CD4-positive, alpha-beta T cell (primary cell): ENCODE measurements at regions not wholly inside any gene's neighbourhood (a gene's known extent, or its start where the extent isn't known, plus 50 kb on each side); places are given as distances from the start of the nearest gene placed in this dataset.

ENCODE experiments used
- ATAC-seq: fragments of 200-7000 bp; cut with Tn5 transposase; one replicate; pipeline ENCODE4 v1.10.0; 2022; ENCODE audit warnings: mild to moderate bottlenecking; ENCODE audit not compliant: poor library complexity
- CTCF ChIA-PET: fragments of 350-600 bp; sonication (Branson Sonifier 250); formaldehyde crosslinking; loops from one replicate; lab custom pipeline; 2021; ENCODE audit warnings: antibody characterized with exemption, inconsistent platforms; lab: Charles Lee
- POLR2A ChIA-PET: fragments of 350-600 bp; sonication (Branson Sonifier 250); formaldehyde crosslinking; loops from one replicate; lab custom pipeline; 2021; ENCODE audit warnings: antibody characterized with exemption, inconsistent platforms; lab: Charles Lee
- DNase-seq, 14 experiments: peaks; one replicate each; pipeline ENCODE4 v3.0.0-alpha.2; 2013 to 2020; ENCODE audit warnings: mixed read lengths in 2 of 14
- H3K27ac ChIP-seq, 2 donors: one replicate each; pipeline versions ENCODE4 v1.5.1 to v1.7.0; 2013; ENCODE audit warnings: low read length in 2 of 2, low read depth in 1 of 2, mild to moderate bottlenecking in 1 of 2
- H3K27me3 ChIP-seq, 2 experiments: 1 replicate in 1 of 2; 2 replicates in 1 of 2; pipeline versions ENCODE4 v1.6.1 to v1.7.0; 2013; ENCODE audit warnings: low read length in 2 of 2, control low read depth in 1 of 2, mild to moderate bottlenecking in 1 of 2, moderate library complexity in 1 of 2; ENCODE audit not compliant: insufficient read depth in 2 of 2, control insufficient read depth in 1 of 2
- H3K36me3 ChIP-seq: one replicate; pipeline ENCODE4 v1.6.1; 2013; ENCODE audit warnings: low read length, control low read depth; ENCODE audit not compliant: insufficient read depth
- H3K4me1 ChIP-seq: one replicate; pipeline ENCODE4 v1.6.1; 2013; ENCODE audit warnings: low read length, control low read depth; ENCODE audit not compliant: insufficient read depth
- H3K4me3 ChIP-seq: one replicate; pipeline ENCODE4 v1.5.1; 2013; ENCODE audit warnings: mild to moderate bottlenecking, low read length, moderate library complexity
- H3K9me3 ChIP-seq, 2 experiments: 1 replicate in 1 of 2; 2 replicates in 1 of 2; pipeline versions ENCODE4 v1.6.1 to v1.7.0; 2013; ENCODE audit warnings: low read length in 2 of 2, mild to moderate bottlenecking in 2 of 2, control low read depth in 1 of 2, moderate library complexity in 1 of 2; ENCODE audit not compliant: control insufficient read depth in 1 of 2, insufficient read depth in 1 of 2
- H3K27ac Mint-ChIP-seq: one replicate; pipeline ENCODE4 v1.8.0; 2020; ENCODE audit warnings: mixed read lengths
- H3K27me3 Mint-ChIP-seq: one replicate; pipeline ENCODE4 v1.8.0; 2021; ENCODE audit warnings: mixed read lengths
- H3K36me3 Mint-ChIP-seq: one replicate; pipeline ENCODE4 v1.8.0; 2021; ENCODE audit warnings: low read depth, mixed read lengths
- H3K4me1 Mint-ChIP-seq: one replicate; pipeline ENCODE4 v1.8.0; 2021; ENCODE audit warnings: low read depth, mixed read lengths
- H3K4me3 Mint-ChIP-seq: one replicate; pipeline ENCODE4 v1.8.0; 2020; ENCODE audit warnings: mild to moderate bottlenecking, mixed read lengths
- H3K9me3 Mint-ChIP-seq: one replicate; pipeline ENCODE4 v1.8.0; 2020; ENCODE audit warnings: mixed read lengths
- CTCF ChIP-seq: fragments of 200-600 bp; IDR thresholded peaks from one replicate; pipeline ENCODE4 v1.8.0; 2022; ENCODE audit warnings: antibody characterized with exemption, mild to moderate bottlenecking
- intact Hi-C, 2 experiments: fragments of 100-400 bp; cut with DNase I in 1 of 2; cut with micrococcal nuclease in 1 of 2; formaldehyde crosslinking; loops; one replicate each; pipeline versions ENCODE4 v1.15.1 to v1.9.0; 2023 to 2025; cut with DNase I, micrococcal nuclease

- ChIA-PET POLR2A (no interaction called here), CTCF (no interaction called here)
- Histone ChIP-seq H3K4me1 (no peaks in the 10 kb centered on the region), H3K9me3 (peaks cover 0 to 21% of the 10 kb centered on the region in 2 experiments), H3K4me3 (no peak overlapping the region), H3K36me3 (no peaks in the 10 kb centered on the region), H3K27me3 (no peaks in the 10 kb centered on the region), H3K27ac (no peak overlapping the region)
- no peak for TF ChIP-seq CTCF
- Mint-ChIP-seq H3K4me1 (no peaks in the 10 kb centered on the region), H3K36me3 (no peaks in the 10 kb centered on the region), H3K4me3 (no peak overlapping the region), H3K9me3 (peaks cover 5% of the 10 kb centered on the region), H3K27me3 (peaks cover 35% of the 10 kb centered on the region), H3K27ac (no peak overlapping the region)
- intact Hi-C loops: no loop called here
- no peak for ATAC-seq
- DNase-seq: no peak
Measured at GRCh38 chr6:165807249-165807960, 144.4 kb upstream of the PDE10A start.

GRCh38 chr6:165806126-165806810 is 143.2 kb upstream of the PDE10A start:
- Mint-ChIP-seq H3K27ac (no peak overlapping the region), H3K36me3 (no peaks in the 10 kb centered on the region), H3K27me3 (peaks cover 35% of the 10 kb centered on the region), H3K4me1 (no peaks in the 10 kb centered on the region), H3K9me3 (peaks cover 5% of the 10 kb centered on the region), H3K4me3 (no peak overlapping the region)
- H3K4me3 ChIP-seq: no peak overlapping the region
- CTCF ChIA-PET: no interaction called here
- no peaks in the 10 kb centered on the region for H3K36me3 ChIP-seq
- no peak for TF ChIP-seq CTCF
- ATAC-seq: no peak
- DNase-seq: no peak
- H3K9me3 ChIP-seq: peaks cover 0 to 21% of the 10 kb centered on the region in 2 experiments
- no peak overlapping the region for H3K27ac ChIP-seq
- POLR2A ChIA-PET: no interaction called here
- H3K4me1 ChIP-seq: no peaks in the 10 kb centered on the region
- intact Hi-C loops: no loop called here
- H3K27me3 ChIP-seq: no peaks in the 10 kb centered on the region

GRCh38 chr6:165805636-165806035 is 142.6 kb upstream of the PDE10A start:
- Histone ChIP-seq H3K9me3 (peaks cover 0 to 21% of the 10 kb centered on the region in 2 experiments), H3K36me3 (no peaks in the 10 kb centered on the region), H3K27me3 (no peaks in the 10 kb centered on the region), H3K4me3 (no peak overlapping the region), H3K4me1 (no peaks in the 10 kb centered on the region), H3K27ac (no peak overlapping the region)
- Mint-ChIP-seq H3K27me3 (peaks cover 35% of the 10 kb centered on the region), H3K9me3 (peaks cover 5% of the 10 kb centered on the region), H3K4me3 (no peak overlapping the region), H3K27ac (no peak overlapping the region), H3K4me1 (no peaks in the 10 kb centered on the region), H3K36me3 (no peaks in the 10 kb centered on the region)
- ChIA-PET POLR2A (no interaction called here), CTCF (no interaction called here)
- ATAC-seq: no peak
- DNase-seq: no peak
- no peak for TF ChIP-seq CTCF
- intact Hi-C loops: no loop called here
